Activated naive CD4-positive, alpha-beta T cell treated with anti-CD3 and anti-CD28 coated beads for 36 hours (primary cell): ENCODE measurements at regions not wholly inside any gene's neighbourhood (a gene's known extent, or its start where the extent isn't known, plus 50 kb on each side); places are given as distances from the start of the nearest gene placed in this dataset.

Source experiments
- CTCF ChIA-PET: fragments of 350-600 bp; sonication (Branson Sonifier 250); formaldehyde crosslinking; loops from one replicate; lab custom pipeline; 2021; ENCODE audit warnings: antibody characterized with exemption; lab: Charles Lee
- DNase-seq: peaks from one replicate; pipeline ENCODE4 v3.0.0-alpha.2; 2020
- H3K27ac Mint-ChIP-seq: one replicate; pipeline ENCODE4 v1.8.0; 2021; ENCODE audit warnings: mild to moderate bottlenecking, mixed read lengths
- H3K27me3 Mint-ChIP-seq: one replicate; pipeline ENCODE4 v1.8.0; 2021; ENCODE audit warnings: low read depth, mixed read lengths
- H3K36me3 Mint-ChIP-seq: one replicate; pipeline ENCODE4 v1.8.0; 2021; ENCODE audit warnings: low read depth, mixed read lengths
- H3K4me1 Mint-ChIP-seq: one replicate; pipeline ENCODE4 v1.8.0; 2021; ENCODE audit warnings: low read depth, mixed read lengths
- H3K4me3 Mint-ChIP-seq: one replicate; pipeline ENCODE4 v1.8.0; 2021; ENCODE audit warnings: mild to moderate bottlenecking, moderate library complexity, mixed read lengths
- H3K9me3 Mint-ChIP-seq: one replicate; pipeline ENCODE4 v1.8.0; 2021; ENCODE audit warnings: mixed read lengths
- intact Hi-C: fragments of 100-400 bp; cut with micrococcal nuclease; formaldehyde crosslinking; loops from one replicate; pipeline ENCODE4 v1.15.1; 2023

GRCh38 chr10:29896053-29896452 lies 163.3 kb downstream of the JCAD start:
- no peaks in the 10 kb centered on the region for H3K9me3 Mint-ChIP-seq
- no peak overlapping the region for H3K4me3 Mint-ChIP-seq
- H3K36me3 Mint-ChIP-seq = no peaks in the 10 kb centered on the region
- no peak overlapping the region for H3K27ac Mint-ChIP-seq
- CTCF ChIA-PET = interaction anchor here (0.6 to 0.9 kb wide), 3 partner anchors 20 to 383 kb away, joined by 3 to 5 read pairs (median 4); no protein-coding TSS in a partner anchor
- no peaks in the 10 kb centered on the region for H3K4me1 Mint-ChIP-seq
- intact Hi-C loops = no loop called here
- no peak for DNase-seq
- H3K27me3 Mint-ChIP-seq = peaks cover 7% of the 10 kb centered on the region

GRCh38 chr10:29895456-29895855 lies 163.9 kb downstream of the JCAD start:
- no peak for DNase-seq
- Mint-ChIP-seq H3K27me3 (peaks cover 7% of the 10 kb centered on the region), H3K9me3 (no peaks in the 10 kb centered on the region), H3K4me3 (no peak overlapping the region), H3K4me1 (no peaks in the 10 kb centered on the region), H3K36me3 (no peaks in the 10 kb centered on the region), H3K27ac (no peak overlapping the region)
- intact Hi-C loops = no loop called here
- CTCF ChIA-PET = interaction anchor here (0.7 kb wide), 1 partner anchor 382 kb away, joined by 4 read pairs; no protein-coding TSS in a partner anchor

GRCh38 chr10:29888321-29888720 lies 171.1 kb downstream of the JCAD start:
- Mint-ChIP-seq H3K4me3 (no peak overlapping the region), H3K9me3 (no peaks in the 10 kb centered on the region), H3K4me1 (no peaks in the 10 kb centered on the region), H3K27ac (no peak overlapping the region), H3K27me3 (peaks cover 2% of the 10 kb centered on the region), H3K36me3 (no peaks in the 10 kb centered on the region)
- intact Hi-C loops = no loop called here
- CTCF ChIA-PET = no interaction called here
- no peak for DNase-seq

GRCh38 chr10:29886299-29886698 lies 173.1 kb downstream of the JCAD start:
- Mint-ChIP-seq H3K4me1 (no peaks in the 10 kb centered on the region), H3K4me3 (no peak overlapping the region), H3K9me3 (no peaks in the 10 kb centered on the region), H3K36me3 (no peaks in the 10 kb centered on the region), H3K27me3 (peaks cover 2% of the 10 kb centered on the region), H3K27ac (no peak overlapping the region)
- intact Hi-C loops = no loop called here
- CTCF ChIA-PET = no interaction called here
- DNase-seq = no peak

GRCh38 chr10:29883231-29883630 lies 176.2 kb downstream of the JCAD start:
- DNase-seq = no peak
- H3K27ac Mint-ChIP-seq = no peak overlapping the region
- H3K4me1 Mint-ChIP-seq = no peaks in the 10 kb centered on the region
- no peaks in the 10 kb centered on the region for H3K9me3 Mint-ChIP-seq
- H3K27me3 Mint-ChIP-seq = peaks cover 8% of the 10 kb centered on the region
- intact Hi-C loops = no loop called here
- no peaks in the 10 kb centered on the region for H3K36me3 Mint-ChIP-seq
- CTCF ChIA-PET = no interaction called here
- no peak overlapping the region for H3K4me3 Mint-ChIP-seq

GRCh38 chr10:29882766-29883165 lies 176.6 kb downstream of the JCAD start:
- Mint-ChIP-seq H3K4me1 (no peaks in the 10 kb centered on the region), H3K27me3 (peaks cover 9% of the 10 kb centered on the region), H3K9me3 (no peaks in the 10 kb centered on the region), H3K4me3 (no peak overlapping the region), H3K36me3 (no peaks in the 10 kb centered on the region), H3K27ac (no peak overlapping the region)
- CTCF ChIA-PET = no interaction called here
- intact Hi-C loops = no loop called here
- DNase-seq = no peak

GRCh38 chr10:29881811-29882210 lies 177.6 kb downstream of the JCAD start:
- Mint-ChIP-seq H3K9me3 (no peaks in the 10 kb centered on the region), H3K27ac (no peak overlapping the region), H3K4me3 (no peak overlapping the region), H3K36me3 (no peaks in the 10 kb centered on the region), H3K27me3 (peaks cover 14% of the 10 kb centered on the region), H3K4me1 (no peaks in the 10 kb centered on the region)
- DNase-seq = no peak
- intact Hi-C loops = no loop called here
- CTCF ChIA-PET = no interaction called here

GRCh38 chr10:29881336-29881771 lies 178.0 kb downstream of the JCAD start:
- Mint-ChIP-seq H3K27me3 (peaks cover 14% of the 10 kb centered on the region), H3K27ac (no peak overlapping the region), H3K4me3 (no peak overlapping the region), H3K36me3 (no peaks in the 10 kb centered on the region), H3K9me3 (no peaks in the 10 kb centered on the region), H3K4me1 (no peaks in the 10 kb centered on the region)
- intact Hi-C loops = no loop called here
- no peak for DNase-seq
- CTCF ChIA-PET = interaction anchor here (0.7 kb wide), 1 partner anchor 21 kb away, joined by 3 read pairs; no protein-coding TSS in a partner anchor

- intact Hi-C loops = no loop called here
- H3K4me3 Mint-ChIP-seq = no peak overlapping the region
- no peak overlapping the region for H3K27ac Mint-ChIP-seq
- H3K4me1 Mint-ChIP-seq = no peaks in the 10 kb centered on the region
- CTCF ChIA-PET = interaction anchor here (0.6 to 0.7 kb wide), 2 partner anchors 20 to 80 kb away, joined by 3 to 5 read pairs; no protein-coding TSS in a partner anchor
- H3K36me3 Mint-ChIP-seq = no peaks in the 10 kb centered on the region
- peaks cover 14% of the 10 kb centered on the region for H3K27me3 Mint-ChIP-seq
- H3K9me3 Mint-ChIP-seq = no peaks in the 10 kb centered on the region
- DNase-seq = no peak
These were observed 178.5 kb downstream of the JCAD start for GRCh38 chr10:29880856-29881255.

- Mint-ChIP-seq H3K4me3 (no peak overlapping the region), H3K36me3 (no peaks in the 10 kb centered on the region), H3K4me1 (no peaks in the 10 kb centered on the region), H3K27me3 (peaks cover 14% of the 10 kb centered on the region), H3K9me3 (no peaks in the 10 kb centered on the region), H3K27ac (no peak overlapping the region)
- CTCF ChIA-PET = no interaction called here
- intact Hi-C loops = no loop called here
- DNase-seq = no peak
These were observed 179.5 kb downstream of the JCAD start for GRCh38 chr10:29879862-29880261.

- no peak for DNase-seq
- CTCF ChIA-PET = no interaction called here
- no peak overlapping the region for H3K27ac Mint-ChIP-seq
- no peak overlapping the region for H3K4me3 Mint-ChIP-seq
- intact Hi-C loops = no loop called here
- H3K36me3 Mint-ChIP-seq = no peaks in the 10 kb centered on the region
- H3K4me1 Mint-ChIP-seq = no peaks in the 10 kb centered on the region
- peaks cover 14% of the 10 kb centered on the region for H3K27me3 Mint-ChIP-seq
- no peaks in the 10 kb centered on the region for H3K9me3 Mint-ChIP-seq
These were observed 180.9 kb downstream of the JCAD start for GRCh38 chr10:29878492-29878891.

- DNase-seq = no peak
- peaks cover 14% of the 10 kb centered on the region for H3K27me3 Mint-ChIP-seq
- H3K9me3 Mint-ChIP-seq = no peaks in the 10 kb centered on the region
- H3K27ac Mint-ChIP-seq = no peak overlapping the region
- no peak overlapping the region for H3K4me3 Mint-ChIP-seq
- H3K4me1 Mint-ChIP-seq = no peaks in the 10 kb centered on the region
- CTCF ChIA-PET = no interaction called here
- no peaks in the 10 kb centered on the region for H3K36me3 Mint-ChIP-seq
- intact Hi-C loops = no loop called here
These were observed 181.4 kb downstream of the JCAD start for GRCh38 chr10:29877793-29878491.

- intact Hi-C loops = no loop called here
- no peak for DNase-seq
- no peaks in the 10 kb centered on the region for H3K9me3 Mint-ChIP-seq
- H3K27ac Mint-ChIP-seq = no peak overlapping the region
- H3K4me3 Mint-ChIP-seq = no peak overlapping the region
- CTCF ChIA-PET = no interaction called here
- H3K36me3 Mint-ChIP-seq = no peaks in the 10 kb centered on the region
- H3K4me1 Mint-ChIP-seq = no peaks in the 10 kb centered on the region
- H3K27me3 Mint-ChIP-seq = peaks cover 14% of the 10 kb centered on the region
These were observed 183.3 kb downstream of the JCAD start for GRCh38 chr10:29876008-29876555.
